Muscle layer of duodenum (tissue), 2 donors: ENCODE measurements at regions not wholly inside any gene's neighbourhood (a gene's known extent, or its start where the extent isn't known, plus 50 kb on each side); places are given as distances from the start of the nearest gene placed in this dataset.
"Not testable (repeated sequence)": the region's sequence is repeated elsewhere in the genome, so short reads cannot be mapped to it uniquely, and the experiment has no call there.

Source experiments
- H3K27ac ChIP-seq: one replicate; pipeline ENCODE4 v1.7.0; 2013; ENCODE audit warnings: mild to moderate bottlenecking, low read length
- H3K27me3 ChIP-seq: one replicate; pipeline ENCODE4 v1.7.0; 2013; ENCODE audit warnings: low read depth, mild to moderate bottlenecking, control low read depth, low read length
- H3K36me3 ChIP-seq, 2 donors: one replicate each; pipeline ENCODE4 v1.7.0; 2013; ENCODE audit warnings: low read length in 2 of 2, control low read depth in 1 of 2, mild to moderate bottlenecking in 1 of 2; ENCODE audit not compliant: insufficient read depth in 2 of 2, control insufficient read depth in 1 of 2
- H3K4me1 ChIP-seq, 2 donors: one replicate each; pipeline ENCODE4 v1.7.0; 2013; ENCODE audit warnings: low read length in 2 of 2, mild to moderate bottlenecking in 2 of 2, control low read depth in 1 of 2, moderate library complexity in 1 of 2; ENCODE audit not compliant: insufficient read depth in 2 of 2, control insufficient read depth in 1 of 2
- H3K4me3 ChIP-seq, 2 donors: one replicate each; pipeline ENCODE4 v1.7.0; 2013; ENCODE audit warnings: low read length in 2 of 2, low read depth in 1 of 2, mild to moderate bottlenecking in 1 of 2
- H3K9me3 ChIP-seq, 2 donors: one replicate each; pipeline ENCODE4 v1.7.0; 2013; ENCODE audit warnings: low read length in 2 of 2, control low read depth in 1 of 2, mild to moderate bottlenecking in 1 of 2; ENCODE audit not compliant: control insufficient read depth in 1 of 2
- donor health status: healthy.

GRCh38 chr6:97347111-97347510, 64.1 kb upstream of the MMS22L start:
- Histone ChIP-seq H3K36me3 (no peaks in the 10 kb centered on the region), H3K4me1 (no peaks in the 10 kb centered on the region), H3K9me3 (no peaks in the 10 kb centered on the region), H3K27me3 (no peaks in the 10 kb centered on the region), H3K27ac (no peak overlapping the region), H3K4me3 (no peak overlapping the region)

GRCh38 chr6:97361286-97361685, 78.3 kb upstream of the MMS22L start:
- H3K9me3 ChIP-seq: no peaks in the 10 kb centered on the region
- H3K27ac ChIP-seq: no peak overlapping the region

DNA sequence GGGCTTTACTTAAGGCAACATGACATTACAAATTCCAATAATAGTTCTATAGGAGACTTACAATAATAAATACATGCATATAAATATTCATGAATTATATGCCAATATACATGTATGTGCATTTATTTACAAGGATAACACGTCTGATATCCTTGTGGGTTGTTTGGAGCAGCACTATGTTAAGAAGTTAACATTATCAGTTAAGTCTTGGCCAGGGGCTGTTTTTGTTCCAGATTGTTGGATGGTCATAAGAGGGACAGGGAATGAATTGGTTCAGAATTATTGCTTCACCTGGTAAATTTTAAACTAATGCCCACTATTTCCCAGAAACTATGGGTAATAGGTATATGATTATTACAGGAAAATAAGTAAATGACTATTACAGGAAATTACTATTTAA, 81.3 kb upstream of the MMS22L start:
- H3K27me3 ChIP-seq: no peaks in the 10 kb centered on the region
- no peaks in the 10 kb centered on the region for H3K4me1 ChIP-seq
- no peaks in the 10 kb centered on the region for H3K9me3 ChIP-seq
- no peaks in the 10 kb centered on the region for H3K36me3 ChIP-seq
- no peak overlapping the region for H3K4me3 ChIP-seq
- no peak overlapping the region for H3K27ac ChIP-seq

More at GRCh38 chr6:97361286-97361685, 78.3 kb upstream of the MMS22L start:
- no peaks in the 10 kb centered on the region for H3K36me3 ChIP-seq
- no peak overlapping the region for H3K4me3 ChIP-seq
- H3K4me1 ChIP-seq: no peaks in the 10 kb centered on the region
- H3K27me3 ChIP-seq: no peaks in the 10 kb centered on the region

DNA sequence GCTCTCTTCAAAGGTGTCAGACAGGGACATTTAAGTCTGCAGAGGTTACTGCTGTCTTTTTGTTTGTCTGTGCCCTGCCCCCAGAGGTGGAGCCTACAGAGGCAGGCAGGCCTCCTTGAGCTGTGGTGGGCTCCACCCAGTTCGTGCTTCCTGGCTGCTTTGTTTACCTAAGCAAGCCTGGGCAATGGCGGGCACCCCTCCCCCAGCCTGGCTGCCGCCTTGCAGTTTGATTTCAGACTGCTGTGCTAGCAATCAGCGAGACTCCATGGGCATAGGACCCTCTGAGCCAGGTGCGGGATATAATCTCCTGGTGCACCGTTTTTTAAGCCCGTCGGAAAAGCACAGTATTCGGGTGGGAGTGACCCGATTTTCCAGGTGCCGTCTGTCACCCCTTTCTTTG, 99.1 kb upstream of the MMS22L start:
- not testable (repeated sequence) for H3K27ac ChIP-seq, H3K27me3 ChIP-seq, H3K36me3 ChIP-seq, H3K4me3 ChIP-seq, H3K9me3 ChIP-seq, H3K4me1 ChIP-seq

DNA sequence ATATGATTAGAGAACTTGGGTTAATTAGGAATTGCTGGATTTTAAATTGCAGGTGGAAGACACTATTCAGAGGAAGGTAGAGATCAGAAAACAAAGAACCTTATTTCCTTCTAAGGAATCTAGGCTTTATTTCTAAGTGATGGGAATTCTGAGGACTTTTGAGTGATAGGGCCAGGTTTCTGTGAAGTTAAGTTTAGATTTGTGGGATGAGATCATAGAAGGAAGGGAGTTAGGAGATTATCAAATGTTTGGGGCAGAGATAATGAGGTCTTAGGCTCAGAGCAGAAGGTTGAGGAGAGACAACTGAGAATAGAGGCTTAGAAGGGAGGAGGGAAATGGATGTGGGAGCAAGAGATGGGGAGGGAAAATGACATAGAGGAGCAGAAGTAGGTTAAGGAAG, 109.7 kb upstream of the MMS22L start:
- no peaks in the 10 kb centered on the region for H3K9me3 ChIP-seq
- no peak overlapping the region for H3K4me3 ChIP-seq
- no peaks in the 10 kb centered on the region for H3K27me3 ChIP-seq
- H3K4me1 ChIP-seq: no peaks in the 10 kb centered on the region
- no peak overlapping the region for H3K27ac ChIP-seq
- H3K36me3 ChIP-seq: no peaks in the 10 kb centered on the region

GRCh38 chr6:97394160-97394748, 111.2 kb upstream of the MMS22L start:
- Histone ChIP-seq H3K9me3 (no peaks in the 10 kb centered on the region), H3K36me3 (no peaks in the 10 kb centered on the region), H3K27me3 (no peaks in the 10 kb centered on the region), H3K27ac (no peak overlapping the region), H3K4me1 (no peaks in the 10 kb centered on the region), H3K4me3 (no peak overlapping the region)

- H3K27me3 ChIP-seq: no peaks in the 10 kb centered on the region
- no peaks in the 10 kb centered on the region for H3K36me3 ChIP-seq
- no peak overlapping the region for H3K27ac ChIP-seq
- H3K4me1 ChIP-seq: no peaks in the 10 kb centered on the region
- H3K9me3 ChIP-seq: no peaks in the 10 kb centered on the region
- no peak overlapping the region for H3K4me3 ChIP-seq
Observed at GRCh38 chr6:97396880-97397279, 113.9 kb upstream of the MMS22L start.

GRCh38 chr6:97399208-97399607, 116.2 kb upstream of the MMS22L start:
- Histone ChIP-seq H3K27ac (no peak overlapping the region), H3K36me3 (no peaks in the 10 kb centered on the region), H3K27me3 (no peaks in the 10 kb centered on the region), H3K4me3 (no peak overlapping the region), H3K9me3 (peaks cover 0 to 5% of the 10 kb centered on the region in 2 donors), H3K4me1 (no peaks in the 10 kb centered on the region)

GRCh38 chr6:97401533-97401932, 118.5 kb upstream of the MMS22L start:
- Histone ChIP-seq H3K4me1 (no peaks in the 10 kb centered on the region), H3K4me3 (no peak overlapping the region), H3K36me3 (no peaks in the 10 kb centered on the region), H3K27ac (no peak overlapping the region), H3K9me3 (peaks cover 0 to 5% of the 10 kb centered on the region in 2 donors), H3K27me3 (no peaks in the 10 kb centered on the region)

- no peaks in the 10 kb centered on the region for H3K27me3 ChIP-seq
- no peaks in the 10 kb centered on the region for H3K36me3 ChIP-seq
- H3K4me1 ChIP-seq: no peaks in the 10 kb centered on the region
- peaks cover 0 to 5% of the 10 kb centered on the region in 2 donors for H3K9me3 ChIP-seq
- no peak overlapping the region for H3K27ac ChIP-seq
- H3K4me3 ChIP-seq: no peak overlapping the region
Observed at GRCh38 chr6:97405818-97406409, 122.9 kb upstream of the MMS22L start.

DNA sequence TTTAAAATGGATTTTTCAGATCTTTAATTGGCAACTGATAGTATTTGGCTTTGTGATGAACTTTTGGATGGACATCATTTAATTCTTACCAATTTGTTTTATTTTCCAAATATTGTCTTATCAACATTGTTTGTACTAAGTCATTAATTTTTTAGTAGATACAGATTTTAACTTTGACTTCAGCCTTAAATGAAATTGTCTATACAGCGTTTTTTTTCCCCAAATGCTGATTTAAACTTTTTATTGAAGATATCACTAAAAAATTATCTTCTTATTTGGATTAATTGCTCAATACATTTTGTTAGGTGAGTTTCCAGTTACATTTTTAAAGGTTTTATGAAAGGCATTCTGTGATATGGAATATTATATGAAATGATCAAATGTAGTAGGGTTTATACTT, 123.6 kb upstream of the MMS22L start:
- Histone ChIP-seq H3K9me3 (peaks cover 0 to 5% of the 10 kb centered on the region in 2 donors), H3K27me3 (no peaks in the 10 kb centered on the region), H3K27ac (no peak overlapping the region), H3K4me3 (no peak overlapping the region), H3K4me1 (no peaks in the 10 kb centered on the region), H3K36me3 (no peaks in the 10 kb centered on the region)

GRCh38 chr6:97411610-97412009, 128.6 kb upstream of the MMS22L start:
- Histone ChIP-seq H3K36me3 (no peaks in the 10 kb centered on the region), H3K27me3 (no peaks in the 10 kb centered on the region), H3K27ac (no peak overlapping the region), H3K4me1 (no peaks in the 10 kb centered on the region), H3K9me3 (no peaks in the 10 kb centered on the region), H3K4me3 (no peak overlapping the region)
